GM12864 (cell line): ENCODE measurements at regions not wholly inside any gene's neighbourhood (a gene's known extent, or its start where the extent isn't known, plus 50 kb on each side); places are given as distances from the start of the nearest gene placed in this dataset.

Experiments used
- DNase-seq: peaks from one replicate; pipeline ENCODE4 v3.0.0-alpha.2; 2011; ENCODE audit warnings: low read depth
- H3K4me3 ChIP-seq: 2 replicates; pipeline ENCODE4 v1.5.1; 2011; ENCODE audit warnings: mild to moderate bottlenecking, low read depth, low read length, control low read depth
- CTCF ChIP-seq: IDR thresholded peaks from 2 replicates; pipeline ENCODE4 v1.5.1; 2011; ENCODE audit warnings: low read depth, mild to moderate bottlenecking, moderate library complexity, low read length, control low read depth, inconsistent platforms; ENCODE audit errors: missing control alignments

GRCh38 chr4:8697826-8698225 is 105.3 kb downstream of the CPZ start:
- no peak for DNase-seq
- no peak overlapping the region for H3K4me3 ChIP-seq
- TF ChIP-seq CTCF, result no peak

- no peak for DNase-seq
- TF ChIP-seq CTCF, result no peak
Observed at GRCh38 chr4:8696369-8697127, 104.0 kb downstream of the CPZ start.

GRCh38 chr4:8695237-8696219 is 103.0 kb downstream of the CPZ start:
- TF ChIP-seq CTCF, result no peak
- no peak for DNase-seq
- no peak overlapping the region for H3K4me3 ChIP-seq

More at GRCh38 chr4:8696369-8697127, 104.0 kb downstream of the CPZ start:
- H3K4me3 ChIP-seq, result no peak overlapping the region

GRCh38 chr4:8694651-8695151 is 102.1 kb downstream of the CPZ start:
- TF ChIP-seq CTCF, result no peak
- no peak for DNase-seq
- no peak overlapping the region for H3K4me3 ChIP-seq

- TF ChIP-seq CTCF, result no peak
- DNase-seq, result no peak
Observed at GRCh38 chr4:8694226-8694625, 101.7 kb downstream of the CPZ start.

GRCh38 chr4:8691151-8691775 is 98.7 kb downstream of the CPZ start:
- no peak overlapping the region for H3K4me3 ChIP-seq
- TF ChIP-seq CTCF, result no peak
- DNase-seq, result no peak

More at GRCh38 chr4:8694226-8694625, 101.7 kb downstream of the CPZ start:
- H3K4me3 ChIP-seq, result no peak overlapping the region
